GF-D8 (cell line): ENCODE measurements at regions not wholly inside any gene's neighbourhood (a gene's known extent, or its start where the extent isn't known, plus 50 kb on each side); places are given as distances from the start of the nearest gene placed in this dataset.

Source experiments
- DNase-seq: peaks from one replicate; lab custom pipeline; 2025; lab: John Stamatoyannopoulos, UW

- DNase-seq, result no peak
Measured at GRCh38 chr10:29851241-29851640, 208.1 kb downstream of the JCAD start.

- DNase-seq, result no peak
Measured at GRCh38 chr10:29850371-29850770, 209.0 kb downstream of the JCAD start.

GRCh38 chr10:29849886-29850285 lies 209.5 kb downstream of the JCAD start:
- no peak for DNase-seq

- DNase-seq, result peak; percentile 36
Measured at GRCh38 chr10:29849126-29849833, 210.1 kb downstream of the JCAD start.

GRCh38 chr10:29846881-29847280 lies 212.1 kb upstream of the SVIL start:
- DNase-seq, result no peak

GRCh38 chr10:29845166-29845565 lies 210.4 kb upstream of the SVIL start:
- DNase-seq, result no peak

- no peak for DNase-seq
Measured at GRCh38 chr10:29843143-29843542, 208.4 kb upstream of the SVIL start.

GRCh38 chr10:29841724-29842649 lies 207.2 kb upstream of the SVIL start:
- DNase-seq, result no peak

GRCh38 chr10:29840516-29841276 lies 205.9 kb upstream of the SVIL start:
- no peak for DNase-seq

- no peak for DNase-seq
Measured at GRCh38 chr10:29839826-29840515, 205.2 kb upstream of the SVIL start.

- no peak for DNase-seq
Measured at GRCh38 chr10:29838539-29838938, 203.8 kb upstream of the SVIL start.

GRCh38 chr10:29837586-29837985 lies 202.8 kb upstream of the SVIL start:
- no peak for DNase-seq

GRCh38 chr10:29836396-29836795 lies 201.6 kb upstream of the SVIL start:
- no peak for DNase-seq

GRCh38 chr10:29835055-29835454 lies 200.3 kb upstream of the SVIL start:
- no peak for DNase-seq

GRCh38 chr10:29830531-29831512 lies 196.1 kb upstream of the SVIL start:
- no peak for DNase-seq

- DNase-seq, result no peak
Measured at GRCh38 chr10:29829776-29830175, 195.0 kb upstream of the SVIL start.

- DNase-seq, result peak; percentile 10
Measured at GRCh38 chr10:29828956-29829355, 194.2 kb upstream of the SVIL start.

GRCh38 chr10:29828440-29828894 lies 193.7 kb upstream of the SVIL start:
- no peak for DNase-seq

- no peak for DNase-seq
Measured at GRCh38 chr10:29827512-29827911, 192.7 kb upstream of the SVIL start.

GRCh38 chr10:29826801-29827450 lies 192.2 kb upstream of the SVIL start:
- DNase-seq, result no peak
